Endothelial cell of hepatic sinusoid (primary cell): ENCODE measurements at regions not wholly inside any gene's neighbourhood (a gene's known extent, or its start where the extent isn't known, plus 50 kb on each side); places are given as distances from the start of the nearest gene placed in this dataset.
"Not testable (repeated sequence)": the region's sequence is repeated elsewhere in the genome, so short reads cannot be mapped to it uniquely, and the experiment has no call there.

ENCODE experiments used
- in situ Hi-C: cut with HindIII; loops from 2 replicates; pipeline ENCODE4 v1.10.0; 2017; ENCODE audit warnings: low sequenced_read_pairs

- in situ Hi-C loops, result no loop called here
These were observed 241.7 kb upstream of the HDAC4 start for GRCh38 chr2:239642406-239643004.

GRCh38 chr2:239641904-239642303 lies 241.1 kb upstream of the HDAC4 start:
- in situ Hi-C loops, result not testable (repeated sequence)

GRCh38 chr2:239640676-239641578 lies 240.1 kb upstream of the HDAC4 start:
- in situ Hi-C loops, result no loop called here

GRCh38 chr2:239640210-239640609 lies 239.4 kb upstream of the HDAC4 start:
- in situ Hi-C loops, result no loop called here

GRCh38 chr2:239639421-239640185 lies 238.8 kb upstream of the HDAC4 start:
- in situ Hi-C loops, result no loop called here

GRCh38 chr2:239638376-239638775 lies 237.6 kb upstream of the HDAC4 start:
- in situ Hi-C loops, result no loop called here

- in situ Hi-C loops, result no loop called here
These were observed 236.0 kb upstream of the HDAC4 start for GRCh38 chr2:239636808-239637207.

GRCh38 chr2:239634769-239635168 lies 233.9 kb upstream of the HDAC4 start:
- in situ Hi-C loops, result no loop called here

GRCh38 chr2:239630618-239631286 lies 229.9 kb upstream of the HDAC4 start:
- in situ Hi-C loops, result no loop called here

GRCh38 chr2:239629926-239630617 lies 229.3 kb upstream of the HDAC4 start:
- in situ Hi-C loops, result no loop called here

- in situ Hi-C loops, result no loop called here
These were observed 226.3 kb upstream of the HDAC4 start for GRCh38 chr2:239626961-239627592.

- in situ Hi-C loops, result no loop called here
These were observed 225.3 kb upstream of the HDAC4 start for GRCh38 chr2:239625971-239626734.

- in situ Hi-C loops, result no loop called here
These were observed 224.5 kb upstream of the HDAC4 start for GRCh38 chr2:239625156-239625845.

- in situ Hi-C loops, result no loop called here
These were observed 220.8 kb upstream of the HDAC4 start for GRCh38 chr2:239621611-239622010.

- in situ Hi-C loops, result no loop called here
These were observed 218.5 kb upstream of the HDAC4 start for GRCh38 chr2:239619369-239619768.

- in situ Hi-C loops, result no loop called here
These were observed 215.9 kb upstream of the HDAC4 start for GRCh38 chr2:239616729-239617128.

- in situ Hi-C loops, result no loop called here
These were observed 211.3 kb upstream of the HDAC4 start for GRCh38 chr2:239612133-239612532.

GRCh38 chr2:239611222-239611795 lies 210.5 kb upstream of the HDAC4 start:
- in situ Hi-C loops, result no loop called here
